ENCODE measurements at regions not wholly inside any gene's neighbourhood (a gene's known extent, or its start where the extent isn't known, plus 50 kb on each side); places are given as distances from the start of the nearest gene placed in this dataset.

DNA sequence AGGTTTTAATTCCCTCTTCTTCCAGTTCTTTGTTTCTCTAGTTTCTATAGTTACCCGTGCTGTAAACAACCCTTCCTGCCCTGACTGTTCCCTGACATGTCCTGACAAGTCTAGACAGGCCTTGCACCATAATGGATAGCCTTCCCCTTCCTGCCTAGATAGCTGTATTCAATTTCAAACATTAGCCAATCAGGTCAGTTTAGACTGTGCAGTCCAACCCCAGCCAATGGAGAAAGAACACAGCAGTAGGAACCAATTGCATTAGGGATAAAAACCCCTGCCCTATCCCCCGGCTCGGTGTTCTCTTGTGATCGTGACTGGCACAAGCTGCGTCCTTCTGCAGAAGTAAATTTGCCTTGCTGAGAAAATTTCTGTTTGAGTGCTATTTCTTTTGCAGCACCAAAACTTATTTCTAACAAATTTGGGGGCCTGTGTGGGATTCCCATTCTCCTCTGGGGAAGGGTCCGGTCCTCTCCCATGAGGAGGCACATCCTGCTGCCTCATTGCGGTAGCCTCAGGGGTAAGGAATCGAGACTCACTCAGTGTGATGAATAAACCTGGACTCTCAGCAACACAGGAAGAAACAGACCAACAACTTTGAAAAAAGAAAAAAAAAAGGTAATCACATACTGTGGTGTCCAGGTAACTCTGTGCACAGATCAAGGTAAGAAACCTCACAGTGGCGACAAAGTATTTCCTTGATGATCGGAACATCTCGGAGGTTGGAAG lies 248.7 kb upstream of the ECI2 start:
- Histone ChIP-seq H3K27me3 (ENCODE audit: low read length) (no peaks in the 10 kb centered on the region), H3K79me2 (ENCODE audit: low read length) (no peaks in the 10 kb centered on the region), H4K20me1 (ENCODE audit: insufficient read depth, low read depth, low read length) (no peaks in the 10 kb centered on the region), H3K9me3 (ENCODE audit: low read length) (peaks cover 9% of the 10 kb centered on the region; the same call in 1 of the 2 replicates), H3K4me1 (ENCODE audit: low read length) (no peaks in the 10 kb centered on the region), H3K4me3 (ENCODE audit: low read length) (no peak overlapping the region), H3K27ac (ENCODE audit: low read length) (no peak overlapping the region), H3K9ac (ENCODE audit: low read length) (no peak overlapping the region), H3K4me2 (ENCODE audit: low read depth, low read length, poor library complexity, severe bottlenecking) (no peak overlapping the region), H3K9me2 (replicated peaks; ENCODE audit: insufficient read depth, low read length) (no peaks in the 10 kb centered on the region), H2AFZ (ENCODE audit: low read length) (no peak overlapping the region), H3K36me3 (ENCODE audit: insufficient read depth, low read length) (no peaks in the 10 kb centered on the region)
- no peak for DNase-seq

GRCh38 chr6:4382362-4382853 lies 247.0 kb upstream of the ECI2 start:
- DNase-seq: no peak
- H3K27ac ChIP-seq (ENCODE audit: low read length): no peak overlapping the region
- no peaks in the 10 kb centered on the region for H3K9me2 ChIP-seq (replicated peaks; ENCODE audit: insufficient read depth, low read length)
- H3K9me3 ChIP-seq (ENCODE audit: low read length): peaks cover 9% of the 10 kb centered on the region; the same call in 1 of the 2 replicates
- H3K79me2 ChIP-seq (ENCODE audit: low read length): no peaks in the 10 kb centered on the region
- H3K4me3 ChIP-seq (ENCODE audit: low read length): no peak overlapping the region
- H3K4me2 ChIP-seq (ENCODE audit: low read depth, low read length, poor library complexity, severe bottlenecking): no peak overlapping the region
- H3K9ac ChIP-seq (ENCODE audit: low read length): no peak overlapping the region
- H3K27me3 ChIP-seq (ENCODE audit: low read length): no peaks in the 10 kb centered on the region
- no peaks in the 10 kb centered on the region for H3K36me3 ChIP-seq (ENCODE audit: insufficient read depth, low read length)
- H2AFZ ChIP-seq (ENCODE audit: low read length): no peak overlapping the region
- no peaks in the 10 kb centered on the region for H4K20me1 ChIP-seq (ENCODE audit: insufficient read depth, low read depth, low read length)
- H3K4me1 ChIP-seq (ENCODE audit: low read length): no peaks in the 10 kb centered on the region

GRCh38 chr6:4381381-4381780 lies 246.0 kb upstream of the ECI2 start:
- Histone ChIP-seq H2AFZ (ENCODE audit: low read length) (no peak overlapping the region), H3K27me3 (ENCODE audit: low read length) (no peaks in the 10 kb centered on the region), H3K4me2 (ENCODE audit: low read depth, low read length, poor library complexity, severe bottlenecking) (no peak overlapping the region), H3K36me3 (ENCODE audit: insufficient read depth, low read length) (no peaks in the 10 kb centered on the region), H3K9ac (ENCODE audit: low read length) (no peak overlapping the region), H3K79me2 (ENCODE audit: low read length) (no peaks in the 10 kb centered on the region), H3K9me3 (ENCODE audit: low read length) (peaks cover 9% of the 10 kb centered on the region; the same call in 1 of the 2 replicates), H3K9me2 (replicated peaks; ENCODE audit: insufficient read depth, low read length) (no peaks in the 10 kb centered on the region), H3K4me1 (ENCODE audit: low read length) (no peaks in the 10 kb centered on the region), H3K27ac (ENCODE audit: low read length) (no peak overlapping the region), H3K4me3 (ENCODE audit: low read length) (no peak overlapping the region), H4K20me1 (ENCODE audit: insufficient read depth, low read depth, low read length) (no peaks in the 10 kb centered on the region)
- no peak for DNase-seq

DNA sequence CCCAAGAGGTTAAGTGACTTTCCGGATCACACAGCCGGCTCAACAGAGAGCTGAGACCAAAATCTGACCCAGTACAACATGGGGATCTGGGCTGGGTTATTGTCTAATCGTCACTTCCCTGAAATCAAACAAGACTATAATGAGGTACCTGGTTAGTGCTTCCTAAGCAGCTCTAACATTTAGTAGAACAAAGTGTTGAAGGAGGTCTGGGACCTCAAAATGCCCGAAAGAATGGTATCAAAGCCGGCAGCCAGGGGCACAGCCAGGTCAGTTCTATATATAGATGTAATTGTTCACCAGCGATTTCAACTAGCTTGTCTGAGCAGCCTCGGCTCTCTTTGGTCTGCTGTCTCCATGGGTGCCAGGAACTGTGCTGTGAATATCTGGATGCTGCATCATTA lies 245.5 kb upstream of the ECI2 start:
- H3K27me3 ChIP-seq (ENCODE audit: low read length): no peaks in the 10 kb centered on the region
- H4K20me1 ChIP-seq (ENCODE audit: insufficient read depth, low read depth, low read length): no peaks in the 10 kb centered on the region
- H3K4me1 ChIP-seq (ENCODE audit: low read length): no peaks in the 10 kb centered on the region
- peaks cover 9% of the 10 kb centered on the region; the same call in 1 of the 2 replicates for H3K9me3 ChIP-seq (ENCODE audit: low read length)
- no peak for DNase-seq
- H3K9me2 ChIP-seq (replicated peaks; ENCODE audit: insufficient read depth, low read length): no peaks in the 10 kb centered on the region
- H2AFZ ChIP-seq (ENCODE audit: low read length): no peak overlapping the region
- H3K4me2 ChIP-seq (ENCODE audit: low read depth, low read length, poor library complexity, severe bottlenecking): no peak overlapping the region
- no peak overlapping the region for H3K4me3 ChIP-seq (ENCODE audit: low read length)
- H3K27ac ChIP-seq (ENCODE audit: low read length): no peak overlapping the region
- H3K9ac ChIP-seq (ENCODE audit: low read length): no peak overlapping the region
- no peaks in the 10 kb centered on the region for H3K36me3 ChIP-seq (ENCODE audit: insufficient read depth, low read length)
- H3K79me2 ChIP-seq (ENCODE audit: low read length): no peaks in the 10 kb centered on the region

DNA sequence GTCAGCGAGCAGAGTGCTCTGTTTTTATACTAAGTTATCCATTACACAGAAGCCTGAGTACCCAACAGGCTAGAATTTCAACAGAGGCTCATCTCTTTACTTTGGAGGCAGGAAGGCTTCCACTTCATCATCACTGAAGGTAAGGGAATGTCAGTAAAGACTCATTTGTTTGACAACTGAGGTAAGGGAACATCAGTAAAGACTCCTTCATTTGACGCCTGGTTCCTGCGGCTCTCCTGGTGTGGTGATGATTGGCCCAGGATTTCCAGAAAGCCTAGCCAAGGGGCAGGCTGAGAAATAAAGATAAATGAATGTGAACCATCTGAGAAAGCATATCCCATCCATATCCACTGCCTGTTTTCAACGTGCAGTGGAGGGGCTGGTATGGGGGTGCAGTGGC lies 244.6 kb upstream of the ECI2 start:
- Histone ChIP-seq H3K36me3 (ENCODE audit: insufficient read depth, low read length) (no peaks in the 10 kb centered on the region), H3K9me3 (ENCODE audit: low read length) (peaks cover 9% of the 10 kb centered on the region; the same call in 1 of the 2 replicates), H3K4me3 (ENCODE audit: low read length) (no peak overlapping the region), H3K4me2 (ENCODE audit: low read depth, low read length, poor library complexity, severe bottlenecking) (no peak overlapping the region), H2AFZ (ENCODE audit: low read length) (no peak overlapping the region), H3K4me1 (ENCODE audit: low read length) (no peaks in the 10 kb centered on the region), H3K9ac (ENCODE audit: low read length) (no peak overlapping the region), H3K79me2 (ENCODE audit: low read length) (no peaks in the 10 kb centered on the region), H4K20me1 (ENCODE audit: insufficient read depth, low read depth, low read length) (no peaks in the 10 kb centered on the region), H3K27ac (ENCODE audit: low read length) (no peak overlapping the region), H3K9me2 (replicated peaks; ENCODE audit: insufficient read depth, low read length) (no peaks in the 10 kb centered on the region), H3K27me3 (ENCODE audit: low read length) (no peaks in the 10 kb centered on the region)
- DNase-seq: no peak

- no peak overlapping the region for H3K9ac ChIP-seq (ENCODE audit: low read length)
Observed at GRCh38 chr6:4378319-4378996, 243.1 kb upstream of the ECI2 start.

GRCh38 chr6:4377603-4378002 lies 242.2 kb upstream of the ECI2 start:
- Histone ChIP-seq H3K4me3 (ENCODE audit: low read length) (no peak overlapping the region), H3K27ac (ENCODE audit: low read length) (no peak overlapping the region), H3K27me3 (ENCODE audit: low read length) (no peaks in the 10 kb centered on the region), H3K4me1 (ENCODE audit: low read length) (no peaks in the 10 kb centered on the region), H4K20me1 (ENCODE audit: insufficient read depth, low read depth, low read length) (no peaks in the 10 kb centered on the region), H2AFZ (ENCODE audit: low read length) (no peak overlapping the region), H3K36me3 (ENCODE audit: insufficient read depth, low read length) (no peaks in the 10 kb centered on the region), H3K9me2 (replicated peaks; ENCODE audit: insufficient read depth, low read length) (no peaks in the 10 kb centered on the region), H3K4me2 (ENCODE audit: low read depth, low read length, poor library complexity, severe bottlenecking) (no peak overlapping the region), H3K79me2 (ENCODE audit: low read length) (no peaks in the 10 kb centered on the region), H3K9ac (ENCODE audit: low read length) (no peak overlapping the region), H3K9me3 (ENCODE audit: low read length) (no peaks in the 10 kb centered on the region)
- DNase-seq: no peak

More at GRCh38 chr6:4378319-4378996, 243.1 kb upstream of the ECI2 start:
- H2AFZ ChIP-seq (ENCODE audit: low read length): no peak overlapping the region
- DNase-seq: no peak
- H3K4me3 ChIP-seq (ENCODE audit: low read length): no peak overlapping the region
- no peaks in the 10 kb centered on the region for H3K79me2 ChIP-seq (ENCODE audit: low read length)
- no peaks in the 10 kb centered on the region for H3K36me3 ChIP-seq (ENCODE audit: insufficient read depth, low read length)
- H3K4me2 ChIP-seq (ENCODE audit: low read depth, low read length, poor library complexity, severe bottlenecking): no peak overlapping the region
- peaks cover 3% of the 10 kb centered on the region; the same call in 1 of the 2 replicates for H3K9me3 ChIP-seq (ENCODE audit: low read length)
- H4K20me1 ChIP-seq (ENCODE audit: insufficient read depth, low read depth, low read length): no peaks in the 10 kb centered on the region
- no peaks in the 10 kb centered on the region for H3K27me3 ChIP-seq (ENCODE audit: low read length)
- no peaks in the 10 kb centered on the region for H3K9me2 ChIP-seq (replicated peaks; ENCODE audit: insufficient read depth, low read length)
- no peak overlapping the region for H3K27ac ChIP-seq (ENCODE audit: low read length)
- H3K4me1 ChIP-seq (ENCODE audit: low read length): no peaks in the 10 kb centered on the region

GRCh38 chr6:4374216-4374615 lies 238.8 kb upstream of the ECI2 start:
- H3K9me3 ChIP-seq (ENCODE audit: low read length): no peaks in the 10 kb centered on the region
- no peak for DNase-seq
- H3K36me3 ChIP-seq (ENCODE audit: insufficient read depth, low read length): no peaks in the 10 kb centered on the region
- no peaks in the 10 kb centered on the region for H3K4me1 ChIP-seq (ENCODE audit: low read length)
- H3K4me3 ChIP-seq (ENCODE audit: low read length): no peak overlapping the region
- H3K79me2 ChIP-seq (ENCODE audit: low read length): no peaks in the 10 kb centered on the region
- H3K27me3 ChIP-seq (ENCODE audit: low read length): no peaks in the 10 kb centered on the region
- H3K4me2 ChIP-seq (ENCODE audit: low read depth, low read length, poor library complexity, severe bottlenecking): no peak overlapping the region
- H4K20me1 ChIP-seq (ENCODE audit: insufficient read depth, low read depth, low read length): no peaks in the 10 kb centered on the region
- no peak overlapping the region for H2AFZ ChIP-seq (ENCODE audit: low read length)
- H3K9me2 ChIP-seq (replicated peaks; ENCODE audit: insufficient read depth, low read length): no peaks in the 10 kb centered on the region
- H3K27ac ChIP-seq (ENCODE audit: low read length): no peak overlapping the region
- H3K9ac ChIP-seq (ENCODE audit: low read length): no peak overlapping the region
